ENCODE measurements at regions not wholly inside any gene's neighbourhood (a gene's known extent, or its start where the extent isn't known, plus 50 kb on each side); places are given as distances from the start of the nearest gene placed in this dataset.
"Not testable (repeated sequence)": the region's sequence is repeated elsewhere in the genome, so short reads cannot be mapped to it uniquely, and the experiment has no call there.

DNA sequence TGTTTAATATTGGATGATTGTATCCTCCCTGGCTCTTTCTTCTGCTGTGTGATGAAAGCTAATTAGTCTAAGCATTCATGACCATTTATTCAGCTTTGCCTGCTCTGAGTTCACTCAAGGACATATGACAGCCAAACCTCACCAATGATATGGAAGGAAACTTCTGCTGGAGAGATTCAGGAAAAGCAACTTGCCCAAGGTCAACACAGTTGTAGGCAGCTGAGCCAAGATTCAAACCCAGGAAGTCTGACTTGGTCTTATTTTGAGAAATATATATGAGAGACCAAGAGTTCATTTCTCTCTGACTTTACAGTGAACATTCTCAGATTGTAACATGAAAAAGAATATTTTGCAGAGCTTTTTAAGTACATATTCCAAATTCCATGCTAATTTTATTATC, 1588.5 kb upstream of the PIK3C3 start:
- no peak for DNase-seq (ENCODE audit: low read depth)

GRCh38 chr18:40365526-40365925, 1589.5 kb upstream of the PIK3C3 start:
- DNase-seq (ENCODE audit: low read depth), result no peak

DNA sequence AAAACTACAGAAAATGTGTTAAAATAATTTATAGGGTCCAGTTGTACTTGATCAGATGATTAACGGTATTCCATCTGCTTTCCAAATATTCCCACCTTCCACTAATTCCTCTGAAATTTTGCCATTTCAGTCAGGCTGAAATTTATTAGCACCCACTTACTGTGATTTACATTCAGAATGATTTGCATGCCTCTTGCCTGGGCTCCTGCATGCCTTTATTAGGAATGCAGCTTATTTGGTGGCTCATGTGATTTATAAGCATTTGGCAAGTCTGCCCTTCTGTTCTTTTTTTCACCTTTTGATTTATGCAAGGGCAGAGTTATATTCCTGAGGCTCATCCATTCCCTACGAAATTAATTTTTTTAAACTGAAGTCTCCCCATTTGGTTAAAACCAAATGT, 1594.5 kb upstream of the PIK3C3 start:
- DNase-seq (ENCODE audit: low read depth), result no peak

- DNase-seq (ENCODE audit: low read depth), result no peak
Observed at GRCh38 chr18:40357536-40357935, 1597.5 kb upstream of the PIK3C3 start.

GRCh38 chr18:40356168-40356567, 1598.9 kb upstream of the PIK3C3 start:
- DNase-seq (ENCODE audit: low read depth), result no peak

DNA sequence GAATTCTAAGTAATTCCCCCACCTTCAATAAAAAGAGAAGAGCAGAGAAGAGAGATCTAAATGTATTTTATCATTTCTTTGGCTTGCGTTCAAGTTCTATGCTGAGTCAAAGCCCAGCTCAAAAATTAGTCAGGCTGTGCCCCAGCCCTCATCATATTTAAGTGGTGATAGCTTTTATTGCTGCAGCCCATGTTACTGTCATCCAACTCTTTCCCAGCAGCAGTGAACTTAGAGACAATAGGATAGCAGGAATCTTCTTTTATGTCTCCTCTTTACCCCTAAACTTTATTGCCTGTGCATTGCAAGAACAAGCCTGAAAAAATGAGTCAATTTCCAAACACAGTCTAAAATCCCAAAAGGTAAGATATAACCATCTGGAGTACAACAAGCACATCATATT, 1599.3 kb upstream of the PIK3C3 start:
- no peak for DNase-seq (ENCODE audit: low read depth)

- DNase-seq (ENCODE audit: low read depth), result no peak
Observed at GRCh38 chr18:40348196-40348595, 1606.8 kb upstream of the PIK3C3 start.

DNA sequence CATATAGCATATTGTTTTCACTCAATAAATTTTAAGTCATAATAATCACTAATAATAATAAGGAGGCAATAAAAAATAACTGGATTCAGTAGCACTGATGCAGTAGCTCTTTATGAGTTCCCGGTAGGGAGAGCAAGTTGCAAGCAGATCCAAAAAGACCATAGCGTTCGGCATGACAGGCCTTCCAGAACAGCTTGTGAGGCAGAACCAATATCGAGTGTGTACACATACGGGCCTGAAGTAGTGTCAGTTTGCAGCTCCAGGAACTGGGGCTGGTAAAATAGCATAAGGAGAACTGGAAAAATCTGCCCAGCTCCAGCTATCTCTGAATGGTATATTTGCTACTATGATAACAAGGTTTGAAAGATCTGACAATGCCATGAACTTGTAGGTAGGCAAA, 1607.8 kb upstream of the PIK3C3 start:
- no peak for DNase-seq (ENCODE audit: low read depth)

DNA sequence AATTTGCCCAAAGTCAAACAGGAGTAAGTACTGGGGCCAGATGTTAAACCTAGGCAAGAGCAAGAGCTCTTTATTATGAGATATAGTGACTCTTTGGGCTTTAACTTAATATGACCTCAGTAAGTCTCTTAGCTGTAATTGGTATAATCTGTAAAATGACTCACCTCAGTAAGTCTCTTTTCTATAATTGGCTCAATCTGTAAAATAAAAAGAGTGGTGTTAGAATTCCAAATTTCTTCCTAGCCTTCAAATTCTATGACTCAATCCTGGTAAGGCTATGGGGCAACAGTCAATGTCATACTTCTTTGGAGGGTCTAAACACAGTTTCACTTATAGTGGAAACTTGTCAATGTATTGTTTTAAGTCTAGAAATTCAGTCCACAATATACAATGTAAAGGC, 1608.9 kb upstream of the PIK3C3 start:
- no peak for DNase-seq (ENCODE audit: low read depth)

- DNase-seq (ENCODE audit: low read depth), result no peak
Observed at GRCh38 chr18:40341701-40342100, 1613.3 kb upstream of the PIK3C3 start.

DNA sequence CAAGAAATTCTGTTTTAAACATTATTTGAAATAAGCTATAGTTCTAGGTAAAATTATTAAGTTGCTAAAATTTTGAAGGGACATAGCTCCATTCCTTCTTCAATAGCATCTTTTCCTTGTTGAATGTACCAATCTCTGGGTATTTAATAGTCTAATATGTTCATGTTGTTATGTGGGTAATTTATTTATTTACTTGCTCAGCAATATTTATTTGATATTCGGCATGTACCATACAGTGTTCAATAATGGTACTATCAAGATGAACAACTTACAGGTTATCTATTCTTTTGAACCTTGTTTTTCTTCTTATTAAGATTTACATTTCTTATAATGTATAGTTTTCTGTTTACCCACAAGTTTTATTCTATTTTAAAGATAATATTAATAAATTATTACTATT, 1616.8 kb upstream of the PIK3C3 start:
- no peak for DNase-seq (ENCODE audit: low read depth)

GRCh38 chr18:40326985-40327384, 1628.0 kb upstream of the PIK3C3 start:
- no peak for DNase-seq (ENCODE audit: low read depth)

DNA sequence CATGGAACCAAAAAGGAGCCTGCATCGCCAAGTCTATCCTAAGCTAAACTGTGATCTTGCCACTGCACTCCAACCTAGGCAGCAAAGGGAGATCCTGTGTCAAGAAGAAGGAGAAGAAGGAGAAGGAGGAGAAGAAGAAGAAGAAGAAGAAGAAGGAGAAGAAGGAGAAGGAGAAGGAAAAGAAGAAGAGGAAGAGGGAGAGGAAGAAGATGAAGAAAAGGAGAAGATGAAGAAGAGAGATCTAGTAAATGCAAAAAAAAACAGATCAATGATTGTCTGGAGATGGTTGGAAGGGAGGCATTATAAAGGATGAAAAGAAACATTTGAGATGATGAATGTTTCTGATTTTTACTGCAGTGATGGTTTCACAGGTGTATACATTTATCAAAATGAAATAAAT, 1629.0 kb upstream of the PIK3C3 start:
- DNase-seq (ENCODE audit: low read depth), result no peak

DNA sequence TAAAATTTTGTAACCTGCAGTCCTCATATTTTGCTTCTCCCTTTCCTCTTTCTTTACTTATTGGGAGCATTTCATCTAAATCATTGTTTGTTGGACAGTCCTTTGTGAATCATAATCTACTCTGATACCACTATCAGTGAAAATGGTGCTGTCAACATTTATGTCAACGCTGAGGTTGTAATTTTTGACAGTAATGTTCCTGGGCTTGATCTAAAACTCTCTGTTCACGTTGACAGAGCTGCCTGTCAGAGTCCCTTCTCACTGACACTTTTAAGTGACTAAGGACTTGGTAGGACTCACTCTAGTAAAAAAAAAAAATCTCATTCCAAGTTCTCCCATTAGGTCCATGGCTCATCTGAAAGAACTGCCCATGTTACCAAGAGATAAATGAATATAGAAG, 1640.8 kb upstream of the PIK3C3 start:
- no peak for DNase-seq (ENCODE audit: low read depth)

DNA sequence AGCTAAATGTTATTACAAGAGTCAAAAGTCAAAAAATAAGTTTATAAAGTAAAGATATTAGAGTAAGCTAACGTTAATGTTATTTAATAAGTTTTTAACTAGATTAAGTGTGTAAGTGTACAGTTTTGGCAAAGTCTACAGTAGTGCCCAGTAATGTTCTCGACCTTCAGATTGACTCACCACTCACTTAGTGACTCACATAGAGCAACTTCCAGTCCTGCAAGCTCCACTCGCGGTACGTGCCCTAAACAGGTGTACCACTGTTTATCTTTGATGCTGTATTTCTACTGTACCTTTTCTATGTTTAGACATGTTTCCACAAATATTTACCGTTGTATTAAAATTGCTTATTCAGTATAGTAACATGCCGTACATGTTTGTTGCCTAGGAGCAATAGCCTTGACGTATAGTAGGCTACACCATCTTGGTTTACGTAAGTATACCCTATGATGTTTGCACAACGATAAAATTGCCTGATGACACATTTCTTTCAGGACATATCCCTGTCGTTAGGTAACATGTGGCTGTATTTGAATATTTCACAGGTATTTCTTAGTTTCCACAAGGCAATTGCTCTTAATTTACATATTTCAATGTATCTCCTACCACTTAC, 1641.9 kb upstream of the PIK3C3 start:
- no peak for DNase-seq (ENCODE audit: low read depth)

DNA sequence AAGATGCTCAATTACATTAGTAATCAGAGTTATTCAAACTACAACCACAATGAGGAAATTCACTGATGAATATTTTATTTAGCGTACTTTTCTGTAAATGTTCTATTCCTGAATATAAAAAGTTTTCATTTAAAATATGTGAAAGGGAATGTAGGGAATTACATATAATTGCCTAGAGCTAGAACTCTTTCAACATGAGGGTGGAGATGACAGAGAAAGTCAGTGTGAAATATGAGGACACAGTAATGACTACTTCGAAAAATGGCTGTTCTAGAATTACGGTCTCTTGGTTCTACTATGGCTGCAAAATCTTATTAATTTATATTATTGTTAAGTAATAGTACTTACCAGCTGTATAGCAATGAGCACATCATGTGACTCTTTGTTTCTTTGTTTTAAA, 1647.4 kb upstream of the PIK3C3 start:
- no peak for DNase-seq (ENCODE audit: low read depth)

DNA sequence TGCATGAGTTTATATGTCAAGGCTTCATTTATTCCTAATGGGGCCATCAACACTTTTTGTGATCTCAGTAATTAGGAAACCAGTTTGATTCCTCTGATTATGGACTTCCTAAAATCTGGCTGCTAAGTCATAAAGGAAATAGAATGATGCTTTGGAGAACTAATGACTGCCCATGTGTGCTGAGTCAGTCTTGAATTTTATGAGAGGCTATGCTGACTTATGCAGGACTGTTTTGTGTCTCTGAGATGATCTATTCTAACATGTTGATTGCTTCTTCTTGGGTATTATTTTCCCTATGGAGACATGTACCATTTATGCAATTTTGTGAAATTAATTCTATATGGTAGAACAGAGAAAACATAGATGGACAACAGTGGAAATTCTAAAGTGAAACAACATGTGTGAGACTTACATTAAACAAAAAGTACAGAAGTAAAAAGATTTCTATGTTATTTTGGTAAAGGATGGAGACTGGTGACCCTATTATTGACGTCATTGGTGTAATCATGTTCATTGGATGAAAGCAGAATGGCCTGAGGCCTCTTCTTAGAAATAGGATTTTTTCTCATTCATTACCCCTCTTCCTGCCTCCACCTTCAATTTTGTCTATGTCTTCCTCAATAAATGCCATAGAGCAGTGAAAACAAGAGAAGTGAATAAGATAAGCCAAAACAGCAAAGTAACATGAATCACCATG, 1658.2 kb upstream of the PIK3C3 start:
- DNase-seq (ENCODE audit: low read depth), result no peak

GRCh38 chr18:40292985-40293710, 1661.9 kb upstream of the PIK3C3 start:
- DNase-seq (ENCODE audit: low read depth), result no peak

DNA sequence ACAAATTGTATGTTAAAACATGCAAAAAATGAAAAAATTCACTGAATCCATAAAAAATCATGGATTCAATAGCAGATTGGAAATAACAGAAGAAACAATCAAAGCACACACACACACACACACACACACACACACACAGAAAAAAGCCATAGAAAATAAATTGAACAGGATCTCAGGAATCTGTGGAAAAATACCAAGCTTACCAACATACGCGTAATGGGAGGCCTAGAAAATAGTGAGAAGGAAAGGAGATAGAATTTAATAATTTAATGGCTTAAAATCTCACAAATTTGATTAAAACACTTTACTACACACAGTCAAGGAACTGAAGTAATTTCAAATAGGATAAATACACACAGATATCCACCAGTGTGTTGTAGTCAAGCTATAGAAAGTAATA, 1671.5 kb upstream of the PIK3C3 start:
- DNase-seq (ENCODE audit: low read depth), result no peak

- DNase-seq (ENCODE audit: low read depth), result not testable (repeated sequence)
Observed at GRCh38 chr18:40281356-40281755, 1673.7 kb upstream of the PIK3C3 start.

GRCh38 chr18:40274618-40275196, 1680.3 kb upstream of the PIK3C3 start:
- DNase-seq (ENCODE audit: low read depth), result no peak

- DNase-seq (ENCODE audit: low read depth), result no peak
Observed at GRCh38 chr18:40272630-40273231, 1682.3 kb upstream of the PIK3C3 start.

Data from RPMI7951 (cell line).